ENCODE measurements at regions not wholly inside any gene's neighbourhood (a gene's known extent, or its start where the extent isn't known, plus 50 kb on each side); places are given as distances from the start of the nearest gene placed in this dataset.

- Histone ChIP-seq H3K9me3 (no peaks in the 10 kb centered on the region), H3K27me3 (replicated peaks; ENCODE audit: control insufficient read depth, insufficient read depth, low read length) (no peaks in the 10 kb centered on the region), H3K4me1 (no peaks in the 10 kb centered on the region), H3K4me3 (ENCODE audit: low read depth, low read length) (no peak overlapping the region), H3K36me3 (ENCODE audit: control insufficient read depth, insufficient read depth, low read length) (no peaks in the 10 kb centered on the region)
- H3K9me3 Mint-ChIP-seq (ENCODE audit: unreplicated experiment) = no peaks in the 10 kb centered on the region
- ChIA-PET CTCF (no interaction called here), POLR2A (no interaction called here)
- no peaks in the 10 kb centered on the region for H3K27me3 Mint-ChIP-seq (ENCODE audit: insufficient read depth, unreplicated experiment)
- intact Hi-C loops (cut with micrococcal nuclease; ENCODE audit: unreplicated experiment) = no loop called here
- TF ChIP-seq CTCF (IDR thresholded peaks at IDR 0.05; ENCODE audit: insufficient read depth in 1 of 2, low read depth in 1 of 2, low read length in 1 of 2, severe bottlenecking in 1 of 2, unreplicated experiment in 1 of 2) = no peak
- H3K36me3 Mint-ChIP-seq (ENCODE audit: insufficient read depth, unreplicated experiment) = no peaks in the 10 kb centered on the region
- H3K4me3 Mint-ChIP-seq (ENCODE audit: unreplicated experiment) = no peak overlapping the region
- H3K4me1 Mint-ChIP-seq (ENCODE audit: low read depth, unreplicated experiment) = no peaks in the 10 kb centered on the region
- no peak for DNase-seq
- H3K27ac Mint-ChIP-seq (ENCODE audit: unreplicated experiment) = no peak overlapping the region
- no TSS peak for BruUV-seq (replicated peaks)
These were observed 166.8 kb downstream of the YIPF5 start for GRCh38 chr5:144003636-144004035.

- DNase-seq = no peak
- H3K9me3 ChIP-seq = no peaks in the 10 kb centered on the region; the same call in 1 of the 2 replicates
- H3K27me3 ChIP-seq (replicated peaks; ENCODE audit: control insufficient read depth, insufficient read depth, low read length) = no peaks in the 10 kb centered on the region
- ChIA-PET POLR2A (no interaction called here), CTCF (no interaction called here)
- H3K4me3 ChIP-seq (ENCODE audit: low read depth, low read length) = no peak overlapping the region
- Mint-ChIP-seq H3K9me3 (ENCODE audit: unreplicated experiment) (no peaks in the 10 kb centered on the region), H3K27ac (ENCODE audit: unreplicated experiment) (no peak overlapping the region), H3K36me3 (ENCODE audit: insufficient read depth, unreplicated experiment) (no peaks in the 10 kb centered on the region), H3K4me3 (ENCODE audit: unreplicated experiment) (no peak overlapping the region), H3K4me1 (ENCODE audit: low read depth, unreplicated experiment) (no peaks in the 10 kb centered on the region), H3K27me3 (ENCODE audit: insufficient read depth, unreplicated experiment) (no peaks in the 10 kb centered on the region)
- H3K4me1 ChIP-seq = no peaks in the 10 kb centered on the region
- no TSS peak for BruUV-seq (replicated peaks)
- no peaks in the 10 kb centered on the region for H3K36me3 ChIP-seq (ENCODE audit: control insufficient read depth, insufficient read depth, low read length)
- intact Hi-C loops (cut with micrococcal nuclease; ENCODE audit: unreplicated experiment) = no loop called here
- no peak for TF ChIP-seq CTCF (IDR thresholded peaks at IDR 0.05; ENCODE audit: insufficient read depth in 1 of 2, low read depth in 1 of 2, low read length in 1 of 2, severe bottlenecking in 1 of 2, unreplicated experiment in 1 of 2)
These were observed 166.3 kb downstream of the YIPF5 start for GRCh38 chr5:144004146-144004545.

GRCh38 chr5:144004751-144005150 lies 165.7 kb downstream of the YIPF5 start:
- Histone ChIP-seq H3K4me3 (ENCODE audit: low read depth, low read length) (no peak overlapping the region), H3K9me3 (peaks cover 4% of the 10 kb centered on the region; the same call in 1 of the 2 replicates), H3K4me1 (no peaks in the 10 kb centered on the region), H3K36me3 (ENCODE audit: control insufficient read depth, insufficient read depth, low read length) (no peaks in the 10 kb centered on the region), H3K27me3 (replicated peaks; ENCODE audit: control insufficient read depth, insufficient read depth, low read length) (no peaks in the 10 kb centered on the region)
- Mint-ChIP-seq H3K27me3 (ENCODE audit: insufficient read depth, unreplicated experiment) (no peaks in the 10 kb centered on the region), H3K36me3 (ENCODE audit: insufficient read depth, unreplicated experiment) (no peaks in the 10 kb centered on the region), H3K4me3 (ENCODE audit: unreplicated experiment) (no peak overlapping the region), H3K4me1 (ENCODE audit: low read depth, unreplicated experiment) (no peaks in the 10 kb centered on the region), H3K9me3 (ENCODE audit: unreplicated experiment) (no peaks in the 10 kb centered on the region), H3K27ac (ENCODE audit: unreplicated experiment) (no peak overlapping the region)
- ChIA-PET POLR2A (no interaction called here), CTCF (interaction anchor here (0.9 kb wide), 1 partner anchor 450 kb away, joined by 3 read pairs; no protein-coding TSS in a partner anchor)
- intact Hi-C loops (cut with micrococcal nuclease; ENCODE audit: unreplicated experiment) = no loop called here
- BruUV-seq (replicated peaks) = no TSS peak
- TF ChIP-seq CTCF (IDR thresholded peaks at IDR 0.05; ENCODE audit: insufficient read depth in 1 of 2, low read depth in 1 of 2, low read length in 1 of 2, severe bottlenecking in 1 of 2, unreplicated experiment in 1 of 2) = no peak
- DNase-seq = no peak

Data from Caco-2 (cell line).